OCI-LY3 (cell line): ENCODE measurements at regions not wholly inside any gene's neighbourhood (a gene's known extent, or its start where the extent isn't known, plus 50 kb on each side); places are given as distances from the start of the nearest gene placed in this dataset.

ENCODE experiments used
- EZH2phosphoT487 ChIP-seq: fragments of 200-600 bp; shearing (Covaris generic); IDR thresholded peaks from 2 replicates; pipeline ENCODE4 v1.6.1; 2018; ENCODE audit warnings: antibody characterized with exemption, mixed run types, low read depth
- TF ChIP-seq, protein P1 (sequence below): fragments of 200-600, 300-600 bp; sonication (generic); IDR thresholded peaks from 2 replicates; pipeline ENCODE4 v1.5.1; 2014; ENCODE audit warnings: antibody characterized with exemption, low read length, low read depth

DNA sequence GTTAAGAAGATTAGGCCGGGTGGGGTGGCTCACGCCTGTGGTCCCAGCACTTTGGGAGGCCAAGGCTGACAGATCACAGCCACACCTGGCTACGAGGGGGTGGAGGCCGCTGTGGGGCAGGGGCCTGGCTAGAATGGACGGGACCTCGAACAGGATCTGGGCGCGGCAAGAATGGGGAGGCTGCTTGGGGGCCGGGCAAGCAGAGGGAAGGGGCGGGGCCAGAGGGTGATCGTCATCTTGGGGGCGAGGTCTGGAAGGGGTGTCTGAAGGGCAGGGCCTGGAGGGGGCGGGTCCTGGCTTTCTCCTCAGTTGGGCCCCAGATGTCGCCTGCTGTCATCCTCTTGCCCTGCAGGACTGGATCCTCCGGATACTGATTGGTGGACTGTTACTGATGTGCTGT lies 57.3 kb upstream of the ENPEP start:
- TF ChIP-seq, protein P1, sequence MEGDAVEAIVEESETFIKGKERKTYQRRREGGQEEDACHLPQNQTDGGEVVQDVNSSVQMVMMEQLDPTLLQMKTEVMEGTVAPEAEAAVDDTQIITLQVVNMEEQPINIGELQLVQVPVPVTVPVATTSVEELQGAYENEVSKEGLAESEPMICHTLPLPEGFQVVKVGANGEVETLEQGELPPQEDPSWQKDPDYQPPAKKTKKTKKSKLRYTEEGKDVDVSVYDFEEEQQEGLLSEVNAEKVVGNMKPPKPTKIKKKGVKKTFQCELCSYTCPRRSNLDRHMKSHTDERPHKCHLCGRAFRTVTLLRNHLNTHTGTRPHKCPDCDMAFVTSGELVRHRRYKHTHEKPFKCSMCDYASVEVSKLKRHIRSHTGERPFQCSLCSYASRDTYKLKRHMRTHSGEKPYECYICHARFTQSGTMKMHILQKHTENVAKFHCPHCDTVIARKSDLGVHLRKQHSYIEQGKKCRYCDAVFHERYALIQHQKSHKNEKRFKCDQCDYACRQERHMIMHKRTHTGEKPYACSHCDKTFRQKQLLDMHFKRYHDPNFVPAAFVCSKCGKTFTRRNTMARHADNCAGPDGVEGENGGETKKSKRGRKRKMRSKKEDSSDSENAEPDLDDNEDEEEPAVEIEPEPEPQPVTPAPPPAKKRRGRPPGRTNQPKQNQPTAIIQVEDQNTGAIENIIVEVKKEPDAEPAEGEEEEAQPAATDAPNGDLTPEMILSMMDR = no peak
- TF ChIP-seq EZH2phosphoT487 = no peak
